GM21619 (cell line): ENCODE measurements at regions not wholly inside any gene's neighbourhood (a gene's known extent, or its start where the extent isn't known, plus 50 kb on each side); places are given as distances from the start of the nearest gene placed in this dataset.
"Not testable (repeated sequence)": the region's sequence is repeated elsewhere in the genome, so short reads cannot be mapped to it uniquely, and the experiment has no call there.

Experiments
- ATAC-seq: cut with Tn5 transposase; IDR thresholded peaks from one replicate; pipeline ENCODE4 v1.9.1; 2021; ENCODE audit not compliant: unreplicated experiment

DNA sequence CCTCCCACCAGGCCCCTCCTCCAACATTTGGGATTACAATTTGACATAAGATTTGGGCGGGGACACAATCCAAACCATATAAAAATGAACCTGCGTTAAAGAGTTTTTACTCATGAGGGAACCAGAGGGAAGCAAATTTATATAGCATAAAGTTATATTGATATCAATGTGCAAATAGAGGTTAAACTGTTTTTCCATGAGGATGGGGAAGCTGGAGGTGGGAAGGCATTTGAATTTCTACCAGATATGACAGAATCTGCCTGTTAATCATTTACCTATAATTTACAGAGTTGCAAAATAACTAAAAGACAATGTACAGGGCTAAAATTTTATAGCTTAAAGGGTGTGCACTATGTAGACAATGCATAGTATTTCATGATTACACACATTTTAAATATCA, 322.0 kb upstream of the FKBP1C start:
- ATAC-seq = no peak

DNA sequence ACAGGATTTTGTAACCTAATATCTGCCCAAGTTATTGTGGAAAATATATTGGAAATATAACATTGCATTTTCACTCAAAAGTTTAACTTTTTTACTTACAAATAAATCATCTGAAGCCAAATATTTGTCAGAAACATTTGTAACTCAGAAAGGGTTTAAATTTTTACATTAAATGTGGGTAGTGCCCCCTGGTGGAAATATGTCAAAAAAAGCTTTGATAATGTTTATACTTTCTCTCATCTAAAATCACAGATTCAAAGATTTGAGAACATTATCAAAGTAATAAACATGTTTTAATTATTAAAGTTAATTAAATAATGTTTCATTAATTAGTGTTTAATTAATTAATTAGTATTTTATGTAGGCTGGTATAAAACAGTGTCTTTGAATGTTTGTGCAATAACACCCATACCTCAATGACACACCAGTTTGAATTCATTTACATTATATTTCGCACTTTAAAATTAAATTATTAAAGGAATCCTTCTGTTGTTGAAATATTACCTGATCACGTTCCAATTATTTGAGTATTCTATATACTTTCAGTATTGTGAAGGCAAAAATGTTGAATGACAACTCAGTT, 320.1 kb upstream of the FKBP1C start:
- no peak for ATAC-seq

DNA sequence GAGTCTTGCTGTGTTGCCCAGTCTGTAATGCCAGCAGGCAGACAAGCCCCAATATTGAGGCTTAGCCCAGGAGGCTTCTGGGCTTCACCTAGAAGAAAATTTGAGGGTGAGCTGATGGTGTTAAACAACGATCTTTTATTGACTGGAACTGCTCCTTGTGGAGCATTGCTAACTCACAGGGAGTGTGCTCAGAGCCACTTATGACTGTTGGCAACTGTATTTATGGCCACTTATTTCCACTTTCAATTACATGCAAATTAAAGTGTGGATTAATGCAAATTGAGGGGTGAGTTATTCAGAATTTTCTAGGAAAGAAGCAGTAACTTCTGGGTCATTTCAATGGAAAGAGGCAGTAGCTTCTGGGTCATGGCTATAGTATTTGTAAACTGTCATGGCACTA, 317.2 kb upstream of the FKBP1C start:
- ATAC-seq = no peak

DNA sequence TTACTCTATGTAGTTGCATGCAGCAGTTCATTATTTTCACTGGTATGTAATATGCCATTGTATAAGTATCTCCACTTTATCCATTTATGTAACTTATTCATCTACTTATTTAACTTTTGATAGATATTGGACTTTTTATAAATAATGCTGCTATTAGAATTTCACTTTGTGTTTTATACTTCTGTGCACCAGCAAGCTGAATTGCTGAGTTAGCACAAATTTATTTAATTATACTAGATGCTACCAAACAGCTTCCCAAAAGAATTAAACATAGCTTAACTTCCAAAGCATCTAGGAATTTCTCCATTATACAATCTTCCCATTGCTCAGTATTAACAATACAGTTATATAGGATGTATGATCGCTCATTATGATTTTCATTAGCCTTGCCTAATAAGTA, 308.0 kb upstream of the FKBP1C start:
- ATAC-seq = no peak

DNA sequence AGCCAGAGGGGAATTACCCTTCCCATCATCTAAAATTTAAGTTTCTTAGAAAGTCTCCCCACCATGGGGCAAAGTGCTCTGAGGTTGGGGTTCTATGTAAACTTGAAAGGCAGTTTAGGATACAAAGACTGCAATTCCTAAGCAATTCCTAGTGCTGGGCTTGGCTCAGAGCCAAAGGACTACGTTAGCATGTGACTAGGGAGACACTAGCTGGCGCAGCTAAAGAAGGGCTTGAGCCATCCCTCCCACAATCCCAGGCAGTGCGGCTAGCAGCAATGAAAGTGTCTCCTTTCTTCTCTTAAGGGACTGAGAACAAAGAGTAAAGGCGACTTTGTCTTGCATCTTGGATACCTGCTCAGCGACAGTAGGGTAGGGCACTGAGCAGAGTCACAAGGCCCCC, 306.6 kb upstream of the FKBP1C start:
- ATAC-seq = no peak

DNA sequence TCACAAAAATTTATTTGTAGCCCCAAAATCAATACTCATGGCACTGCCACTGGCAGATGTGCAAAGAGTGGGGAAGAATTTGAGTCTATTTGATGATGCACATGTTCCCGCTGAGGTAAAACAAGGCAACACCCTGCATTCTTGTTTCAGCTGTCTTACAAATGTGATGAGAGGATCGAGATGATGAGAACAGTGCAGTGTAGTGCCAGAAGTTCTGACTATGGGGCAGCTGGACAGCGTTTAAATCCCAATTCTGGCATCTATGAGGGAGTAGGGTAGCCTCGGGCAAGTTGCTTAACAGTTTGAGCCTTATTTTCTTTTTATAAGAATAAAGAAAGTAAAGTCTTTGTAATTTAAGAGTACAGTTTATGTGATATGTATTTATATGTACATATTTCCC, 296.7 kb upstream of the FKBP1C start:
- no peak for ATAC-seq

DNA sequence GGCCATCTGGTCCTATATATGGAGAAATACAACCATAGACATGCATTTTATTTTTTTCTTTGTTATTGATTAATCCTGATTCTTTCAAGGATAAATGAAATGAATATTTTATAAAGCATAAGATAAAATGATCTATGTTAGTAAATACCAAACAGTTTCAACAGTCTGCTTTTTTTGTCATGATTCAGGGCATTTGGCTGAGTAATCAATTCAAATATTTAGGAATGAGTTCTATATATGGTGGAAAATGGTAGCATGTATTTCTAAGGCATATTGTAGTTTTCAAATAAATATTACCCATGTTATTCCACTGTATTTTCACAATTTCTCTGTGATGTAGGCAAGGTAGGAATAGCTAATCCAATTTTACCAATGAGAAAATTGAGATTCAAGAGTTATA, 287.5 kb upstream of the FKBP1C start:
- no peak for ATAC-seq

DNA sequence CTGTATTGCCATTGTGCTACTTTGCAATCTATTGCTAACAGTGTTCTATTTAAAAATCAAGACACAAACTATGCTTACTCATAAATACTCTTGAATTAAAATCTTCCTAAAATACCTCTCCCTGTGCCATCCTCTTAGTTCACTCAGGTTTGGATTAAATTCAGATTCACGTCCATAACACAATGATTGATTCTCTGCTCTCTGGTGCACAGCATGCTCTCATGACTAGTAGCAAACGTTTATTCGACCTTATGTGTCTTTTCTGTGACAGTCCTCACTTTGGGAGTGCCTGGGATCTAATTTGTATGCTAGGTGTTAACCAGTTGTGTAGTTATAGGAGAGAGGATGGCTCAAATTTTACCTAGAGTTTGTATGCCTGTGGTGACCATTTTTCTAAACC, 270.4 kb upstream of the FKBP1C start:
- ATAC-seq = no peak

DNA sequence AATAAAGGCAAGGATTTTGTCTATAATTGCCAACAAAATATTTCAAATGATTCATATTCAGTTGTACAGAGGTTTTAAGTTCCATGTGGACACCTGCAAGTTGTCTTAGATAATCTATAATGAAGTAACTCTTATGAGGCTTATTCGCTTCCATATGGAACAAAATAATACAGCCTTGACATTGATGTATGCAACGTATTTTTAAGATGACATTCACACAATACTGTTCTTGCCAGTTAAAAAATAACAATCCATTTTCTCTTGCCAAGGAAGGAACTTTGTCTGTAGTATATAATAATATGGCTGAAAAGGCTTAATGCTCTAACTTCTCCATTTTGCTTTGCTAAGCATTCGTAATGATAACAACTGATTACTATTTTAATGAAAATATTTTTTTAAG, 269.3 kb upstream of the FKBP1C start:
- ATAC-seq = no peak

DNA sequence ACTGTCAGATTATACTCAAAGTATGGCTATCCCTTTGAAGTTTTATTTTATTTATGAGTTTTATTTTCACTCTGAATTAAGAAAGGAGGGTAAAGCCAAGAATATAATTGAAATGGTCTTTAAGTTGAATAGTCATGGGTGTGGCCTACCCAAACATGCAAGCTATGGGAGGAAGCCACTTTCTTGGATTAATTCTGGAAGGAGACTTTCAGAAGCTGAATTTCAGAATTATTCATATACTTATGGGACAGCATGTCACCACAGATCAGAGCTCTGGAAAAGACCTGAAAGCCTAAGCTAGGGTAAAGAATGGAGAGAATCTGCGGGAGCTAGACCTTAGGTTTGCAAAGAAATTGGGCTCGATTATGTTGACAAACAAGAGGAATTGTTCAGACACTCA, 242.4 kb upstream of the FKBP1C start:
- ATAC-seq = no peak

DNA sequence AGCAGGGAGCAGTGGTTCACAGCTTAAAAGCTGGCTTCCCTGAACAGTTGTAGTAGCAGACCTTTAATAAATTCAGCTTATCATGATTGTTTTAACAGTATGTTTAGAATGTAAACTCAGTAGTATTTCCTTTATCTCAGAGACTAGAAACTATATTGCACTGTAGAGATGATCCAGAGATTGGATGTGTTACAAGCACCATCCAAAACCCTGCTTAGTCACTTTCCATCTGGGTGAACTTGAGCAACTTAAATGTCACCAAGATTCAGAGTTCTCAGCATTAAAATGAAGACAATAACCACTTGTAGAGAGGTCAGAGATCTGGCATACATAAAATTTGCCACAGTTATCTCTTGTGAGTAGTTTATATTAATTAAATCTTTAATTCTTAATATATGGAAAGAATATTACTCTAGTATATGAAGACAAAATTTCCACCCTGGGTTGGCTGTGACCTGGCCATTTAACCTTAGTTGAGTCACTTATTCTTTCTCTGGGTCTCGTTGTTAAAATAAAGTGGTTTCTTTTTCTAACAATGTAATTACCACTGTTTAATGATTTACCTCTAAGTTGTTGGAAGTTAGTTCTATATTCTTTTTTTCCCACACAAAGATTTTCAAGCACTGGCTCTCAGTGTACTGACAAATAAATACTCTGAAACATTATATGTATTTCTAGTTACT, 239.2 kb upstream of the FKBP1C start:
- peak; percentile 44 for ATAC-seq

DNA sequence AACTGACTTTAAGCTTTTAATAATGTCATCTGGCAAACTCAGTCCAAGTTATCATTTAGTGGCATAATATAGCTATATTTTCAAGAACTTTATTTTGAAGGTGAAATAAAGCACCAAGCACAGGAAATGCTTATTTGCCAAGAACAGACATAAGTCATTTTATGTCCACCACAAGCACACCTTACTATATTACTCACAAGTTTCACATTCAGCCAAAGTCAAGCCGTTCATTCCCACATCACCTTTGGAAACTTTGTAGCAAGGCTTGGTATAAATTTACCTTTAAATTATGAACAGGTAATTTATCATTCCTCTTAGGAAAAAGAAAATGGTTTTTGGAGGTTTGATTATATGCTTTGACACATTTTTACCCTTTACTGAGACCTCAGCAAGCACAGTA, 236.8 kb upstream of the FKBP1C start:
- ATAC-seq = peak; percentile 73

DNA sequence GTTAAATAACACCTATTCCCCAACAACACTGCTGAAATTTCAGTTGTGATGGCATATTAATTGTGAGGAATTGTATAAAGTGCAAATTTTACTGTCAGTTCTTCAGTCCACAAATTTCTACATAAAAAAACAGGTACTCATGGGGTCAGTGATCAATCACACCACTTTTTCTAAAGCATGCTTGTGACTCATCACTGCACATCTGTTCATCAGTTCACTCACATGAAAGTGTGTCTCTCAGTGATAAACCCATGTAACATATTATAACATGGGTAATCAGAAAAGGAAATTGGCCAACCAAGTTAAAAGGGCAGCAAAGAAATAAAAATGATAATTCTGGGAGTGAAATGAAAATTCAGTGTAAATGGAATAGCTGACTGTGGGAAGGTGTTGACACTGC, 234.7 kb upstream of the FKBP1C start:
- ATAC-seq = no peak

DNA sequence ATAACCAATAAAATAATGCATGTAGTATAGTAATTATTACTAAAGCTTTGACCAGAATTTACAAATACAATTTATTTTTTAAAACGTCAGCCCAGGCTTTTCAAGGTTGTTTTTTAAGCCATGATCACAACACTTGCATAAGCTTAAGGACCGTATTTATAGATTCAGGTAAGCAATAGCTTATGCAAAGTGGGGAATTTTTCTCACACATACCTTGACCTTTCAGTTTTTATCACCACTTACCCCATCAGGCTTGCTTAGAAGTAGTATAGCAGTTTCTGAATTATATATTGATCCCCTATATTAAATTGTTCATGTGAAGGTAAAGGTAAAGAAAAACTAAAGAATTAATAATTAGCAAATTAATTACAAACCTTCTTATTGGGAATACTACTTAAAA, 232.3 kb upstream of the FKBP1C start:
- ATAC-seq = no peak

DNA sequence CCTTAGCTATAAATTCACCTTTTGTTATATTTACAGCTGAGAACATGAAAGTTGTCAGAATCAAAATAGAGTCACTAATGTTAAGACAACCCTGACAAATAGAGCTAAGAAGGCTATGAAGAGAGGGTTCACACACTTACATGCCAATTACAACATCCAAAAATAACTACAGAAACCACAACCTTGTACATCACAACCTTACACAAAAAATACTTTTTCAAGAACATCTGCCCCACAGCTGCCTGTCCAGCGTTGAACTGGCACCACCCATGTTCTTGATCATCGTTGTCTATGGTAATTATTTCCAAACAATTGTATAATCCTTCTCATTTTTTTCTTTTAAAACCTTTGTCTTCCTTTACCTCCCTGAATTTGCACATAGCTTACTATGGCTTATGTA, 231.2 kb upstream of the FKBP1C start:
- ATAC-seq = no peak

DNA sequence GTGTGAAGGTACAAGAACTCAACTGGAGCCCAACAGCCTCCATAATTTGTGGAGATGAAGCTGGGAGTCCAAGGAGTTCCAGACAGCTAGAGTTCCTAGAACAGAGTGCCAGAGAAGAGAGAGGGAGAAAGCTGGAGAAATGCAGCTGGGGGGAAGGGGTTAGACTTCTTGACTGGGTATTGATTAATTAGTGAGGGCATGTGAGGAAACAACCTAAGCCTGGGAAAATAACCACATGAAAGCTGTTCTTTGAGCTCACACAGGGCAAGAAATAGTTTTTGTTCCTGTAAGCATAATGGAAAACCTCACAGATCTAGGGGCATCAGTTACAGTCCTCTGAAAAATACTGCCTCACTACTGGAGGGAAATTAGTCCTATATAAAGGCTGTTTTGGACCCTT, 230.5 kb upstream of the FKBP1C start:
- no peak for ATAC-seq

DNA sequence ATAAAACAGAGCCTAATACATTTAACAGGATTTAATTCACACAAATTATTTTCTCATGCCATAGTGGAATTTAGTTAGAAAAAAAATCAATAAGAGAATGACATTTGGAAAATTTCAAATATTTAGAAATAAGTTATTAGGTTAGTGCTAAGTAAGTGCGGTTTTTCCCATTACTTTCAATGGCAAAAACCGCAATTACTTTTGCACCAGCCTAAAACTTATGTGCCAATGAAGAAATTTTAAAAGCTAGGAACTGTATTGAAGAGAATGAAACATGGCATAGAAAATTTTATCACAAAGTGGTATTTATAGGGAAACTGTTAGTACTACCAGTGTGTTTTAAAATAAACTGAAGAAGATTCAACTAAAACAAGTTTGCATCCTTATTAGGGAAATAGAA, 228.3 kb upstream of the FKBP1C start:
- ATAC-seq = no peak

DNA sequence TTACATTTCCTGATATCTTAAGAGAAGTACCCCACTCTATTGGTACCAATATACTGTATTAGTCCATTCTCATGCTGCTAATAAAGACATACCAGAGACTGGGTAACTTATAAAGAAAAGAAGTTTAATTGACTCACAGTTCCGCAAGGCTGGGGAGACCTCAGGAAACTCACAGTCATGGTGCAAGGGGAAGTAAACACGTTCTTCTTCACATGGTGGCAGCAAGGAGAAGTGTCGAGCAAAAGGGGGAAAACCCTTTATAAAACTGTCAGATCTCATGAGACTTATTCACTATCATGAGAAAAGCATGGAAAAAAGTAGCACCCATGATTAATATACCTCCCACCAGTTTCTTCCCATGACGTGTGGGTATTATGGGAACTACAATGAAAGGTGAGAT, 219.6 kb upstream of the FKBP1C start:
- not testable (repeated sequence) for ATAC-seq

DNA sequence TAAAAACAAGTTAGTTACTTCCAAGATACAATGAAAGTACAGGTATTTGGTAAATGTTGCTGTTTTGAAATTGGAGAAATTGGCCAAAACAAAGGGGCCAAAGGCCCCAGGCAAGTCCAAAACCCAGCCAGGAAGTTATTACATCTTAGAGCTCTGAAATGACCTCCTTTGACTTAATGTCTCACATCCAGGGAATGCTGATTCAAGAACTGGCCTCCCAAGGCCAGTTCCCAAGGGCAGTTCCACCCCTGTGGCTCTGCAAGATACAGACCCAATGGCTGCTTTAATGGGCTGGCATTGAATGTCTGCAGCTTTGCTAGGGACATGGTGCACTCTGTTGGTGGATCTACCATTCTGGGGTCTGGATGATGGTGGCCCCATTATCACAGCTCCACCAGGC, 217.3 kb upstream of the FKBP1C start:
- ATAC-seq = no peak

DNA sequence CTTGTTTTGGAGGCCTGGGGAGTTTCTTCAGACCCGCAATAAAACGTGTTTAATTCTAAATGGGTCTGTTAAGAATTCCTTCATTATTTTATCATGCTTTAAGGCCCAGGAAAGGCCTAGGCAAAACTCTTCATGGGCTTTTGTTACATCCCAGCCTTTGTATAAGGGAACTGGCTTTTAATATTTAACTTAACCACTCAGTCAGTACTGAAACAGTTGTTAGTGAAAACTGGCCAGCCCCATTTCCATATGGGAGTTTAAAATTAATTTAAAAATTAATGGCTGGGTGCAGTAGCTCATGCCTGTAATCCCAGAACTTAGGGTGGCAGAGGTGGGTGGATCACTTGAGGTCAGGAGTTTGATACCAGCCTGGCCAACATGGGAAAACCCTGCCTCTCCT, 213.2 kb upstream of the FKBP1C start:
- ATAC-seq = no peak

DNA sequence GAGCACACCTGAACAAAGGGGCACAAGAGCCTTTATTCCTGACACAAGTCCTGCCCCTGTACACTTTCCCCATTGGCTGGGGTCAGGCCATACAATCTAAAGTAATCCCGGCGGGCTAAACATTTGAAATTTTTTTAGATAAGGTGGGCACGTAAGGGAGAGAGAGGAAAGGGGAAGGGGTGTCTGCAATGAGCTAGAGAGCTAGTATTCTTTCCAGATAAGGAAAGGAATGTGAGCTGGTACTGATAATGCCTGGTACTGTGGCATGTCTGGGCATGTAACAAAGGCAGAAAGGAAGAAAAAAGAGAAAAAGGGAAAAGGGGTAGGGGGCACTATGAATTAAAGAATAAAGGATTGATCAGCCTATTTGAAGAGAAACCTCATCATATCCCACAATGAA, 212.0 kb upstream of the FKBP1C start:
- not testable (repeated sequence) for ATAC-seq

DNA sequence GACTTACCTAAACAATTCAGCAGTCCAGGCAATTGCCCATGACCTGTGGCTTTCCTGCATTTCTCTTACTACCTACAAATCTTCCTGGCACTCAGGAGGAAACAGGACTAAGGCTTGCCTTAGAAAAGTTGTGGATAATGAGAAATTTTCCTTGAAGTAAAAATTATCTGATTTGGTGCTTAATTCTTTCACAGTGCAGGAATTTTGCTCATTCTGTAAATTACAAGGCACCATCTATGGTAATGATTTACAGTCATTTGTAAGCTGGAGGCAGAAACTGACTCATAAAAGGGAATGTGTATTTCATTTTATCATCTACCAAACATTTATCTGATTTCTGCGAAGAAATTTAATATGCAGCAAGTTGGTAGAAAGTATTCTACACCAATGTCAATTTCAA, 211.5 kb upstream of the FKBP1C start:
- ATAC-seq = no peak

DNA sequence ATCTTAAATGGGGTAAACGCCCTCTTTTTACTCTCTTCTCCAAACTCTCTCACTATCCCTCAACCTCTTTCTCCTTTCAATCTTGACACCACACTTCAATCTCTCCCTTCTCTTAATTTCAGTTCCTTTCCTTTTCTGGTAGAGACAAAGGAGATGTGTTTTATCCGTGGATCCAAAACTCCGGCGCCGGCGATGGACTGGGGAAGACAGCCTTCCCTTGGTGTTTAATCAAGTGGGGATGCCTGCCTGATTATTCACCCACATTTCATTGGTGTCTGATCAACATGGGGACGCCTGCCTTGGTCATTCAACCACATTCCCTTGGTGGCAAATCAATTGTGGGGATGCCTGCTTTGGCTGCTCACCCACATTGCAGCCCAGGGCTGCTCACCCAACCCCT, 205.3 kb upstream of the FKBP1C start:
- ATAC-seq = not testable (repeated sequence)
